Psoas muscle (tissue), 7 donors: ENCODE measurements at regions not wholly inside any gene's neighbourhood (a gene's known extent, or its start where the extent isn't known, plus 50 kb on each side); places are given as distances from the start of the nearest gene placed in this dataset.

Experiments used
- ATAC-seq, 4 donors: fragments of 200-7000 bp; cut with Tn5 transposase; one replicate each; pipeline ENCODE4 v1.9.1; 2020; ENCODE audit warnings: moderate library complexity in 3 of 4, mild to moderate bottlenecking in 2 of 4
- DNase-seq, 2 donors: peaks; one replicate each; pipeline ENCODE4 v3.0.0-alpha.2; 2020
- H3K27ac ChIP-seq: fragments of 200-600 bp; one replicate; pipeline ENCODE4 v1.8.0; 2022
- H3K27me3 ChIP-seq, 3 donors: fragments of 200-600 bp in 1 of 3; one replicate each; pipeline versions ENCODE4 v1.6.1 to v1.8.0; 2013 to 2022; ENCODE audit warnings: low read length in 2 of 3, mild to moderate bottlenecking in 2 of 3, moderate library complexity in 1 of 3; ENCODE audit not compliant: insufficient read depth in 3 of 3
- H3K36me3 ChIP-seq, 2 donors: fragments of 200-600 bp in 1 of 2; one replicate each; pipeline versions ENCODE4 v1.6.1 to v1.8.0; 2013 to 2022; ENCODE audit warnings: low read depth in 1 of 2, mild to moderate bottlenecking in 1 of 2, moderate library complexity in 1 of 2; ENCODE audit not compliant: insufficient read depth in 1 of 2
- H3K4me1 ChIP-seq: fragments of 200-600 bp; one replicate; pipeline ENCODE4 v1.8.0; 2022
- H3K4me3 ChIP-seq: fragments of 200-600 bp; one replicate; pipeline ENCODE4 v1.8.0; 2022; ENCODE audit warnings: mild to moderate bottlenecking
- H3K9me3 ChIP-seq: fragments of 200-600 bp; one replicate; pipeline ENCODE4 v1.8.0; 2022
- CTCF ChIP-seq: fragments of 200-600 bp; IDR thresholded peaks from one replicate; pipeline ENCODE4 v1.8.0; 2022; ENCODE audit warnings: antibody characterized with exemption
- WGBS, 3 donors: extraction: QIAGEN DNeasy Blood & Tissue Kit; methylation state at CpG; one replicate each; pipeline versions ENCODE4 v1.1.6 to v1.1.7; 2013; 5-methylcytosine and 5-hydroxymethylcytosine counted together
- intact Hi-C, 2 donors: fragments of 100-400 bp; cut with DNase I; formaldehyde crosslinking; loops; one replicate each; pipeline versions ENCODE4 v1.11.0 to v1.14.2; 2022
- donor health status: healthy with polysubstance abuse.
- donor health status: DM: no; HTN: no; CAD: no; lungs with moderate emphysema.
- donor health status: Bipolar disorder and iron deficiency.
- donor health status: healthy.
- donor health status: DM: yes; HTN: yes; CAD: no.
- donor health status: DM: no; HTN: no; CAD: no.
- donor health status: DM: yes; HTN: yes; CAD: no.

DNA sequence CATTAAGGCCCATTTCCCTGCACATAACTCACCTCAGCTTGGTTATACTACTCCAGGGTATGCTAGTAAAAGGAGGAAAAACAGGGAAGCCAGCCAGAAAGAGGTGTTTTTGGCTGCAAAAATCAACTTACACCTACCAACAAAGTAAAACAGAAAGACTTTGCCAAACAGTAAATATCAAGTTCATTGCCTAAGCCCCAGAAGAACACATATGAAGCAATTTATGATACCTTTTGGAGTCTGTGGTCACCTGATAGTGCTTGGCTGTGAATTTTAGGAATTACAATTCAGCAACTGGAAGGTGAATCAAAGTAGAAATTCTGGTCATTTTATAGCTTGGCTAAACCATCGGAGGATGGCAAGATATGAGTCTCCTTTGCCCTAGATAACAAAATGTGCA lies 463.7 kb upstream of the CLINT1 start:
- H3K27ac ChIP-seq: no peak overlapping the region
- TF ChIP-seq CTCF: no peak
- no peaks in the 10 kb centered on the region for H3K36me3 ChIP-seq
- WGBS, 3 donors: 60 to 83% (median 80%) methylated on average over 1 of the region's 1 CpG
- no peak for ATAC-seq
- no peak for DNase-seq
- intact Hi-C loops: no loop called here
- H3K27me3 ChIP-seq: no peaks in the 10 kb centered on the region
- H3K9me3 ChIP-seq: no peaks in the 10 kb centered on the region
- no peak overlapping the region for H3K4me3 ChIP-seq
- H3K4me1 ChIP-seq: no peaks in the 10 kb centered on the region

- DNase-seq (no peak), ATAC-seq (no peak)
- Histone ChIP-seq H3K36me3 (no peaks in the 10 kb centered on the region), H3K4me3 (no peak overlapping the region), H3K9me3 (no peaks in the 10 kb centered on the region), H3K27me3 (no peaks in the 10 kb centered on the region), H3K4me1 (no peaks in the 10 kb centered on the region), H3K27ac (no peak overlapping the region)
- WGBS, 3 donors: 51 to 70% (median 57%) methylated on average over 5 of the region's 5 CpGs
- no peak for TF ChIP-seq CTCF
- intact Hi-C loops: no loop called here
Observed at GRCh38 chr5:158320934-158321333, 462.0 kb upstream of the CLINT1 start.

- no peak for ATAC-seq
- Histone ChIP-seq H3K27ac (no peak overlapping the region), H3K27me3 (no peaks in the 10 kb centered on the region), H3K36me3 (no peaks in the 10 kb centered on the region), H3K4me3 (no peak overlapping the region), H3K4me1 (no peaks in the 10 kb centered on the region), H3K9me3 (no peaks in the 10 kb centered on the region)
- 37 to 41% (median 39%) methylated on average over 5 of the region's 5 CpGs for WGBS, 3 donors
- DNase-seq: no peak
- TF ChIP-seq CTCF: no peak
- intact Hi-C loops: no loop called here
Observed at GRCh38 chr5:158320178-158320674, 461.3 kb upstream of the CLINT1 start.

- H3K27ac ChIP-seq: no peak overlapping the region
- DNase-seq: no peak
- H3K4me3 ChIP-seq: no peak overlapping the region
- H3K36me3 ChIP-seq: no peaks in the 10 kb centered on the region
- H3K27me3 ChIP-seq: no peaks in the 10 kb centered on the region
- TF ChIP-seq CTCF: no peak
- no peak for ATAC-seq
- 23 to 31% (median 26%) methylated on average over 4 of the region's 4 CpGs for WGBS, 3 donors
- no peaks in the 10 kb centered on the region for H3K4me1 ChIP-seq
- no peaks in the 10 kb centered on the region for H3K9me3 ChIP-seq
- intact Hi-C loops: no loop called here
Observed at GRCh38 chr5:158317507-158317906, 458.6 kb upstream of the CLINT1 start.

- Histone ChIP-seq H3K9me3 (no peaks in the 10 kb centered on the region), H3K36me3 (no peaks in the 10 kb centered on the region), H3K4me1 (no peaks in the 10 kb centered on the region), H3K27ac (no peak overlapping the region), H3K27me3 (no peaks in the 10 kb centered on the region), H3K4me3 (no peak overlapping the region)
- 59 to 76% (median 60%) methylated on average over 15 of the region's 15 CpGs for WGBS, 3 donors
- ATAC-seq (no peak), DNase-seq (no peak)
- intact Hi-C loops: no loop called here
- TF ChIP-seq CTCF: no peak
Observed at GRCh38 chr5:158313733-158314464, 455.0 kb upstream of the CLINT1 start.
